DND-41 (cell line): ENCODE measurements at regions not wholly inside any gene's neighbourhood (a gene's known extent, or its start where the extent isn't known, plus 50 kb on each side); places are given as distances from the start of the nearest gene placed in this dataset.

Source experiments
- CTCF ChIP-seq: IDR thresholded peaks from 2 replicates; pipeline ENCODE4 v1.5.1; 2012; ENCODE audit warnings: borderline replicate concordance, low read length, moderate library complexity, mild to moderate bottlenecking; ENCODE audit not compliant: poor library complexity, severe bottlenecking; ENCODE audit errors: extremely low read depth
- EZH2 ChIP-seq: IDR thresholded peaks from 3 replicates; pipeline ENCODE4 v1.6.1; 2012; ENCODE audit warnings: borderline replicate concordance, low read depth, mild to moderate bottlenecking, moderate library complexity, low read length, inconsistent platforms; ENCODE audit not compliant: severe bottlenecking

DNA sequence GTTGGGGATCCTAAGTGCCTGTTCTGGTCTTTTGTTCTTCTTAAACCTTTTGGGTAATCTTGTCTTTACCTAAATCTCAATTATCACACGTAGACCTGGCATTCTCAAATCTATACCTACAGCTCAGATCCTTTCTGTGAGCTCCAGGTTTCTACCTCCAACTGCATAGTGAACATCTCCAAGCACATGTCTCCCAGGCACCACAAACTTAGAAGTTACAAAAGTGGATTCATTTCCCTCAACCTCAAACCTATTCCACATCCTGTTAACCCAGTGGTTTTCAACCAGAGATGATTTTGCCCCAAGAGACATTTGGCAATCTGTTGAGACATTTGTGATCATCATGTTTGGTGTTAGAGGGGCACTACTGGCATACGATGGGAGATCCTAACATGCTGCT, 183.5 kb downstream of the TENT5A start:
- TF ChIP-seq CTCF (no peak), EZH2 (no peak)
